RKO (cell line): ENCODE measurements at regions not wholly inside any gene's neighbourhood (a gene's known extent, or its start where the extent isn't known, plus 50 kb on each side); places are given as distances from the start of the nearest gene placed in this dataset.

Experiments
- DNase-seq: peaks from one replicate; pipeline ENCODE4 v3.0.0-alpha.2; 2016; ENCODE audit warnings: low spot score

GRCh38 chr2:105570326-105570725, 171.5 kb upstream of the FHL2 start:
- DNase-seq, result no peak

- no peak for DNase-seq
Measured at GRCh38 chr2:105569606-105570005, 170.8 kb upstream of the FHL2 start.

- DNase-seq, result no peak
Measured at GRCh38 chr2:105567996-105568494, 169.2 kb upstream of the FHL2 start.

- DNase-seq, result no peak
Measured at GRCh38 chr2:105563000-105563719, 164.3 kb upstream of the FHL2 start.

GRCh38 chr2:105561401-105561800, 162.6 kb upstream of the FHL2 start:
- no peak for DNase-seq

GRCh38 chr2:105560157-105560556, 161.3 kb upstream of the FHL2 start:
- DNase-seq, result no peak

GRCh38 chr2:105557021-105557920, 158.4 kb upstream of the FHL2 start:
- no peak for DNase-seq

GRCh38 chr2:105556366-105556765, 157.5 kb upstream of the FHL2 start:
- no peak for DNase-seq

GRCh38 chr2:105554235-105554634, 155.4 kb upstream of the FHL2 start:
- DNase-seq, result no peak

- DNase-seq, result no peak
Measured at GRCh38 chr2:105553538-105554196, 154.8 kb upstream of the FHL2 start.

GRCh38 chr2:105546628-105546974, 147.8 kb upstream of the FHL2 start:
- no peak for DNase-seq

- peak; percentile 67 for DNase-seq
Measured at GRCh38 chr2:105545730-105546627, 147.1 kb upstream of the FHL2 start.

GRCh38 chr2:105544591-105545377, 145.9 kb upstream of the FHL2 start:
- DNase-seq, result no peak

GRCh38 chr2:105541189-105542050, 142.6 kb upstream of the FHL2 start:
- DNase-seq, result peak; percentile 11

- DNase-seq, result no peak
Measured at GRCh38 chr2:105540642-105541041, 141.8 kb upstream of the FHL2 start.

GRCh38 chr2:105539331-105539730, 140.5 kb upstream of the FHL2 start:
- no peak for DNase-seq

- DNase-seq, result no peak
Measured at GRCh38 chr2:105538840-105539239, 140.0 kb upstream of the FHL2 start.

GRCh38 chr2:105537920-105538319, 139.1 kb upstream of the FHL2 start:
- DNase-seq, result no peak

GRCh38 chr2:105537466-105537865, 138.6 kb upstream of the FHL2 start:
- no peak for DNase-seq

- no peak for DNase-seq
Measured at GRCh38 chr2:105536175-105536574, 137.3 kb upstream of the FHL2 start.
